ENCODE measurements at regions not wholly inside any gene's neighbourhood (a gene's known extent, or its start where the extent isn't known, plus 50 kb on each side); places are given as distances from the start of the nearest gene placed in this dataset.

DNA sequence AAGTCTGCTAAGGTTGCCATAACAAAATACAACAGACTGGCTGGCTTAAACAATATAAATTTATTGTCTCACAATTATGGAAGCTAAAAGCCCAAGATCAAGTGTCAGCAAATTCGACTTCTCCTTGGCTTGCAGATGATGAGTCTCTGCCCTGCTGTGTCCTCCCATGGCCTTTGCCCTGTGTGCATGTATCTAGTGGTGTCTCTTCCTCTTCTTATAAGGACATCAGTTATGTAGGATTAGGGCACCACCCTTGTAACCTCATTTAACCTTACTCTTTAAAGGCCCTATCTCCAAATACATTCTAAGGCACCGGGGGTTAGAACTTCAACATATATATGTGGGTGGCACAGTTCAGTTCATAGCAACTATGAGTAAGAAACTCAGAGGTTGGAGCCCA lies 157.9 kb upstream of the RASA1 start:
- no peak overlapping the region for H4K91ac ChIP-seq (ENCODE audit: low read depth, low read length, poor library complexity)
- no peaks in the 10 kb centered on the region for H3K9me3 ChIP-seq (replicated peaks in 1 of 2; ENCODE audit: control insufficient read depth in 2 of 2, insufficient read depth in 1 of 2, low read depth in 1 of 2, low read length in 2 of 2)
- H3K36me3 ChIP-seq (replicated peaks in 1 of 2; ENCODE audit: control insufficient read depth in 2 of 2, insufficient read depth in 2 of 2, low read length in 2 of 2): no peaks in the 10 kb centered on the region
- H3K18ac ChIP-seq (ENCODE audit: low read length): no peak overlapping the region
- H2BK15ac ChIP-seq (ENCODE audit: low read length): no peak overlapping the region
- H3K27me3 ChIP-seq (ENCODE audit: control insufficient read depth in 3 of 3, insufficient read depth in 3 of 3, low read depth in 1 of 3, low read length in 3 of 3): no peaks in the 10 kb centered on the region
- no peak overlapping the region for H3K14ac ChIP-seq (ENCODE audit: low read length)
- no peak overlapping the region for H2BK120ac ChIP-seq (ENCODE audit: low read depth, low read length)
- DNase-seq (ENCODE audit: low spot score): no peak
- no peak overlapping the region for H2AFZ ChIP-seq (ENCODE audit: low read length)
- H3K4me3 ChIP-seq (ENCODE audit: low read length in 2 of 2): no peak overlapping the region
- no CpG with 5 or more reads among the region's 2 CpGs for WGBS, 2 donors (ENCODE audit: extremely low coverage in 2 of 2, insufficient read length in 2 of 2, insufficient replicate concordance in 1 of 2)
- H4K8ac ChIP-seq (ENCODE audit: low read depth, low read length): no peak overlapping the region
- H2BK12ac ChIP-seq (ENCODE audit: low read length): no peak overlapping the region
- no peaks in the 10 kb centered on the region for H3K4me1 ChIP-seq (ENCODE audit: control insufficient read depth in 2 of 2, insufficient read depth in 1 of 2, low read depth in 1 of 2, low read length in 2 of 2)
- no peak overlapping the region for H2BK5ac ChIP-seq (ENCODE audit: low read length)
- no peaks in the 10 kb centered on the region for H3K79me1 ChIP-seq (ENCODE audit: low read depth, low read length)
- no peak overlapping the region for H2AK5ac ChIP-seq (ENCODE audit: low read depth, low read length)
- H3K4me2 ChIP-seq (ENCODE audit: insufficient read depth, low read length, poor library complexity, severe bottlenecking): no peak overlapping the region
- no peak overlapping the region for H3K4ac ChIP-seq (ENCODE audit: low read length)
- no peak overlapping the region for H3K23ac ChIP-seq (ENCODE audit: low read depth, low read length, poor library complexity)
- no peak overlapping the region for H3K9ac ChIP-seq (ENCODE audit: low read depth, low read length, poor library complexity)
- H3K27ac ChIP-seq (replicated peaks; ENCODE audit: low read length): no peak overlapping the region

GRCh38 chr5:87110721-87111120 lies 157.0 kb upstream of the RASA1 start:
- WGBS, 2 donors (ENCODE audit: extremely low coverage in 2 of 2, insufficient read length in 2 of 2, insufficient replicate concordance in 1 of 2): no CpG with 5 or more reads among the region's 2 CpGs
- no peak for DNase-seq (ENCODE audit: low spot score)
- H3K14ac ChIP-seq (ENCODE audit: low read length): no peak overlapping the region
- no peaks in the 10 kb centered on the region for H3K27me3 ChIP-seq (ENCODE audit: control insufficient read depth in 3 of 3, insufficient read depth in 3 of 3, low read depth in 1 of 3, low read length in 3 of 3)
- H2BK12ac ChIP-seq (ENCODE audit: low read length): no peak overlapping the region
- no peak overlapping the region for H2AFZ ChIP-seq (ENCODE audit: low read length)
- H2BK5ac ChIP-seq (ENCODE audit: low read length): no peak overlapping the region
- H4K91ac ChIP-seq (ENCODE audit: low read depth, low read length, poor library complexity): no peak overlapping the region
- no peaks in the 10 kb centered on the region for H3K79me1 ChIP-seq (ENCODE audit: low read depth, low read length)
- H2BK120ac ChIP-seq (ENCODE audit: low read depth, low read length): no peak overlapping the region
- H3K9me3 ChIP-seq (replicated peaks in 1 of 2; ENCODE audit: control insufficient read depth in 2 of 2, insufficient read depth in 1 of 2, low read depth in 1 of 2, low read length in 2 of 2): no peaks in the 10 kb centered on the region
- H3K9ac ChIP-seq (ENCODE audit: low read depth, low read length, poor library complexity): no peak overlapping the region
- H2BK15ac ChIP-seq (ENCODE audit: low read length): no peak overlapping the region
- no peaks in the 10 kb centered on the region for H3K4me1 ChIP-seq (ENCODE audit: control insufficient read depth in 2 of 2, insufficient read depth in 1 of 2, low read depth in 1 of 2, low read length in 2 of 2)
- H3K27ac ChIP-seq (replicated peaks; ENCODE audit: low read length): no peak overlapping the region
- no peak overlapping the region for H3K23ac ChIP-seq (ENCODE audit: low read depth, low read length, poor library complexity)
- no peak overlapping the region for H3K4me2 ChIP-seq (ENCODE audit: insufficient read depth, low read length, poor library complexity, severe bottlenecking)
- H3K4me3 ChIP-seq (ENCODE audit: low read length in 2 of 2): no peak overlapping the region
- no peak overlapping the region for H3K18ac ChIP-seq (ENCODE audit: low read length)
- no peaks in the 10 kb centered on the region for H3K36me3 ChIP-seq (replicated peaks in 1 of 2; ENCODE audit: control insufficient read depth in 2 of 2, insufficient read depth in 2 of 2, low read length in 2 of 2)
- H3K4ac ChIP-seq (ENCODE audit: low read length): no peak overlapping the region
- no peak overlapping the region for H4K8ac ChIP-seq (ENCODE audit: low read depth, low read length)
- no peak overlapping the region for H2AK5ac ChIP-seq (ENCODE audit: low read depth, low read length)

DNA sequence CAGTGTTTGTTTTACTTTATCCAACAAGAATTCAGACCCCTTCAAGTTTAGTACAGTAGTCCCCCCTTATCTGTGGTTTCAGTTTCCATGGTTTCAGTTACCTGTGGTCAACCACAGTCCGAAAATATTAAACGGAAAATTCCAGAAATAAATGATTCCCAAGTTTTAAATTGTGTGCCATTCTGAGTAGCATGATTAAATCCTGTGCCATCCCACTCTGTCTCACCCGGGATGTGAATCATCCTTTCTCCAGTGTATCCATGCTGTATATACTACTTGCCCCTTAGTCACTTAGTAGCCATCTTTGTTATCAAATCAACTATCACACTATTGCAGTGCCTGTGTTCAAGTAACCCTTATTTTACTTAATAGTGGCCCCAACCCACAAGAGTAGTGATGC lies 153.8 kb upstream of the RASA1 start:
- Histone ChIP-seq H2BK120ac (ENCODE audit: low read depth, low read length) (no peak overlapping the region), H4K91ac (ENCODE audit: low read depth, low read length, poor library complexity) (no peak overlapping the region), H2BK12ac (ENCODE audit: low read length) (no peak overlapping the region), H3K9me3 (replicated peaks in 1 of 2; ENCODE audit: control insufficient read depth in 2 of 2, insufficient read depth in 1 of 2, low read depth in 1 of 2, low read length in 2 of 2) (no peaks in the 10 kb centered on the region), H2BK5ac (ENCODE audit: low read length) (no peak overlapping the region), H3K18ac (ENCODE audit: low read length) (no peak overlapping the region), H3K4me3 (ENCODE audit: low read length in 2 of 2) (no peak overlapping the region), H3K36me3 (replicated peaks in 1 of 2; ENCODE audit: control insufficient read depth in 2 of 2, insufficient read depth in 2 of 2, low read length in 2 of 2) (no peaks in the 10 kb centered on the region), H3K4me1 (ENCODE audit: control insufficient read depth in 2 of 2, insufficient read depth in 1 of 2, low read depth in 1 of 2, low read length in 2 of 2) (no peaks in the 10 kb centered on the region), H2AFZ (ENCODE audit: low read length) (no peak overlapping the region), H3K14ac (ENCODE audit: low read length) (no peak overlapping the region), H3K27ac (replicated peaks; ENCODE audit: low read length) (no peak overlapping the region), H3K27me3 (ENCODE audit: control insufficient read depth in 3 of 3, insufficient read depth in 3 of 3, low read depth in 1 of 3, low read length in 3 of 3) (no peaks in the 10 kb centered on the region), H2AK5ac (ENCODE audit: low read depth, low read length) (no peak overlapping the region), H2BK15ac (ENCODE audit: low read length) (no peak overlapping the region), H3K79me1 (ENCODE audit: low read depth, low read length) (no peaks in the 10 kb centered on the region), H4K8ac (ENCODE audit: low read depth, low read length) (no peak overlapping the region), H3K4me2 (ENCODE audit: insufficient read depth, low read length, poor library complexity, severe bottlenecking) (no peak overlapping the region), H3K9ac (ENCODE audit: low read depth, low read length, poor library complexity) (no peak overlapping the region), H3K4ac (ENCODE audit: low read length) (no peak overlapping the region), H3K23ac (ENCODE audit: low read depth, low read length, poor library complexity) (no peak overlapping the region)
- WGBS, 2 donors (ENCODE audit: extremely low coverage in 2 of 2, insufficient read length in 2 of 2, insufficient replicate concordance in 1 of 2): no CpG with 5 or more reads among the region's 3 CpGs
- no peak for DNase-seq (ENCODE audit: low spot score)

- no peak overlapping the region for H3K23ac ChIP-seq (ENCODE audit: low read depth, low read length, poor library complexity)
- no peak overlapping the region for H4K91ac ChIP-seq (ENCODE audit: low read depth, low read length, poor library complexity)
- H2AFZ ChIP-seq (ENCODE audit: low read length): no peak overlapping the region
- H2BK15ac ChIP-seq (ENCODE audit: low read length): no peak overlapping the region
- no peak overlapping the region for H2AK5ac ChIP-seq (ENCODE audit: low read depth, low read length)
- H3K9ac ChIP-seq (ENCODE audit: low read depth, low read length, poor library complexity): no peak overlapping the region
- H3K79me1 ChIP-seq (ENCODE audit: low read depth, low read length): no peaks in the 10 kb centered on the region
- no peaks in the 10 kb centered on the region for H3K4me1 ChIP-seq (ENCODE audit: control insufficient read depth in 2 of 2, insufficient read depth in 1 of 2, low read depth in 1 of 2, low read length in 2 of 2)
- H2BK12ac ChIP-seq (ENCODE audit: low read length): no peak overlapping the region
- WGBS, 2 donors (ENCODE audit: extremely low coverage in 2 of 2, insufficient read length in 2 of 2, insufficient replicate concordance in 1 of 2): no CpG with 5 or more reads among the region's 4 CpGs
- no peaks in the 10 kb centered on the region for H3K9me3 ChIP-seq (replicated peaks in 1 of 2; ENCODE audit: control insufficient read depth in 2 of 2, insufficient read depth in 1 of 2, low read depth in 1 of 2, low read length in 2 of 2)
- no peak overlapping the region for H3K4ac ChIP-seq (ENCODE audit: low read length)
- no peak overlapping the region for H2BK120ac ChIP-seq (ENCODE audit: low read depth, low read length)
- H3K27ac ChIP-seq (replicated peaks; ENCODE audit: low read length): no peak overlapping the region
- no peak overlapping the region for H3K18ac ChIP-seq (ENCODE audit: low read length)
- no peak for DNase-seq (ENCODE audit: low spot score)
- H3K27me3 ChIP-seq (ENCODE audit: control insufficient read depth in 3 of 3, insufficient read depth in 3 of 3, low read depth in 1 of 3, low read length in 3 of 3): no peaks in the 10 kb centered on the region
- H3K14ac ChIP-seq (ENCODE audit: low read length): no peak overlapping the region
- no peak overlapping the region for H3K4me3 ChIP-seq (ENCODE audit: low read length in 2 of 2)
- no peak overlapping the region for H4K8ac ChIP-seq (ENCODE audit: low read depth, low read length)
- H3K4me2 ChIP-seq (ENCODE audit: insufficient read depth, low read length, poor library complexity, severe bottlenecking): no peak overlapping the region
- no peak overlapping the region for H2BK5ac ChIP-seq (ENCODE audit: low read length)
- H3K36me3 ChIP-seq (replicated peaks in 1 of 2; ENCODE audit: control insufficient read depth in 2 of 2, insufficient read depth in 2 of 2, low read length in 2 of 2): no peaks in the 10 kb centered on the region
These were observed 153.1 kb upstream of the RASA1 start for GRCh38 chr5:87114631-87115030.
